ENCODE measurements at regions not wholly inside any gene's neighbourhood (a gene's known extent, or its start where the extent isn't known, plus 50 kb on each side); places are given as distances from the start of the nearest gene placed in this dataset.
A peak's percentile ranks its signal among the peaks of the same experiment; 100 is the strongest.

- peak; percentile 86 for DNase-seq
Measured at GRCh38 chr6:14910692-14911547, 334.9 kb upstream of the JARID2 start.

- DNase-seq: no peak
Measured at GRCh38 chr6:14912226-14912625, 333.6 kb upstream of the JARID2 start.

GRCh38 chr6:14912706-14913105, 333.2 kb upstream of the JARID2 start:
- DNase-seq: no peak

GRCh38 chr6:14913931-14914330, 331.9 kb upstream of the JARID2 start:
- DNase-seq: no peak

GRCh38 chr6:14915888-14916832, 329.7 kb upstream of the JARID2 start:
- no peak for DNase-seq

GRCh38 chr6:14917109-14917910, 328.6 kb upstream of the JARID2 start:
- DNase-seq: no peak

GRCh38 chr6:14918200-14918907, 327.5 kb upstream of the JARID2 start:
- DNase-seq: no peak

- no peak for DNase-seq
Measured at GRCh38 chr6:14919038-14919670, 326.7 kb upstream of the JARID2 start.

GRCh38 chr6:14920276-14920675, 325.6 kb upstream of the JARID2 start:
- DNase-seq: no peak

- DNase-seq: no peak
Measured at GRCh38 chr6:14921170-14921569, 324.7 kb upstream of the JARID2 start.

- peak; percentile 87 for DNase-seq
Measured at GRCh38 chr6:14921878-14922671, 323.8 kb upstream of the JARID2 start.

GRCh38 chr6:14922706-14923460, 323.0 kb upstream of the JARID2 start:
- no peak for DNase-seq

- no peak for DNase-seq
Measured at GRCh38 chr6:14924126-14925024, 321.5 kb upstream of the JARID2 start.

- DNase-seq: no peak
Measured at GRCh38 chr6:14925025-14925698, 320.7 kb upstream of the JARID2 start.

- DNase-seq: no peak
Measured at GRCh38 chr6:14925699-14926026, 320.2 kb upstream of the JARID2 start.

GRCh38 chr6:14927398-14927797, 318.5 kb upstream of the JARID2 start:
- no peak for DNase-seq

- DNase-seq: no peak
Measured at GRCh38 chr6:14929291-14929690, 316.6 kb upstream of the JARID2 start.

GRCh38 chr6:14930366-14930989, 315.4 kb upstream of the JARID2 start:
- no peak for DNase-seq

All from SIG-M5 (cell line).